Calu3 (cell line): ENCODE measurements at regions not wholly inside any gene's neighbourhood (a gene's known extent, or its start where the extent isn't known, plus 50 kb on each side); places are given as distances from the start of the nearest gene placed in this dataset.

Source experiments
- BruUV-seq: library from RNA; stranded (reverse); fragments of 400-500 nt; replicated peaks from 2 replicates; lab custom pipeline; 2021; lab: Mats Ljungman, UMichigan
- CTCF ChIA-PET: fragments of 300-600 bp; sonication (Branson Sonifier 250); formaldehyde crosslinking; loops from one replicate; lab custom pipeline; 2022; ENCODE audit warnings: antibody characterized with exemption; lab: Charles Lee
- DNase-seq: peaks from one replicate; pipeline ENCODE4 v3.0.0; 2022
- H3K27ac Mint-ChIP-seq: one replicate; pipeline ENCODE4 v1.8.0; 2022; ENCODE audit warnings: mixed read lengths; ENCODE audit not compliant: unreplicated experiment
- H3K27me3 Mint-ChIP-seq: one replicate; pipeline ENCODE4 v1.8.0; 2022; ENCODE audit warnings: mixed read lengths; ENCODE audit not compliant: unreplicated experiment
- H3K36me3 Mint-ChIP-seq: one replicate; pipeline ENCODE4 v1.8.0; 2022; ENCODE audit warnings: mild to moderate bottlenecking, moderate library complexity, mixed read lengths; ENCODE audit not compliant: insufficient read depth, unreplicated experiment
- H3K4me1 Mint-ChIP-seq: one replicate; pipeline ENCODE4 v1.8.0; 2022; ENCODE audit warnings: mild to moderate bottlenecking, low read depth, mixed read lengths; ENCODE audit not compliant: unreplicated experiment
- H3K4me3 Mint-ChIP-seq: one replicate; pipeline ENCODE4 v1.8.0; 2022; ENCODE audit warnings: mild to moderate bottlenecking, low read depth, moderate library complexity, mixed read lengths; ENCODE audit not compliant: unreplicated experiment
- H3K9me3 Mint-ChIP-seq: one replicate; pipeline ENCODE4 v1.8.0; 2022; ENCODE audit warnings: low read depth, mixed read lengths; ENCODE audit not compliant: unreplicated experiment
- intact Hi-C: fragments of 100-400 bp; cut with micrococcal nuclease; formaldehyde crosslinking; loops from one replicate; pipeline ENCODE4 v1.10.0; 2022; ENCODE audit not compliant: unreplicated experiment
- TF ChIP-seq, protein P1 (sequence below): fragments of 200-600 bp; IDR thresholded peaks from one replicate; pipeline ENCODE4 v1.8.0; 2022; ENCODE audit warnings: antibody characterized with exemption; ENCODE audit not compliant: unreplicated experiment

DNA sequence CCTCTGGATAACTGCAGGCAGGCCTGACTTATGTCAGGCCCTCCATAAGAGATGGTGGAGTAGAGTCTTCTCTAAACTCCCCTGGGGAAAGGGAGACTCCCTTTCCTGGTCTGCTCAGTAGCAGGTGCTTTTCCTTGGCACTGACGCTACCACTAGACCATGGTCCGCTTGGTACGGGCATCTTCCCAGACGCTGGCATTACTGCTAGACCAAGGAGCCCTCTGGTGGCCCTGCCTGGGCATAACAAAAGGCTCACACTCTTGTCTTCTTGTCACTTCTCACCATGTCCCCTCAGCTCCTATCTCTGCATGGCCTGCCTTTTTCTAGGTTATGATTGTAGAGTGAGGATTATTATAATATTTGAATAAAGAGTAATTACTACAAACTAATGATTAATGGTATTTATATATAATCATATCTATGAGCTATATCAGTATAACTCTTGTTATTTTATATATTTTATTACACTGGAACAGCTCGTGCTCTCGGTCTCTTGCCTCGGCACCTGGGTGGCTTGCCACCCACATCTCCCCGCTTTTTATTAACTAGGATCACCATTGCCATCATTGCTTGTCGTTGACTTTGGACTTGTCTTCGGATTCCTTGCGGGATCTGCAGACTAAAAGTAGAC lies 59.8 kb upstream of the ARL4D start:
- TF ChIP-seq, protein P1, sequence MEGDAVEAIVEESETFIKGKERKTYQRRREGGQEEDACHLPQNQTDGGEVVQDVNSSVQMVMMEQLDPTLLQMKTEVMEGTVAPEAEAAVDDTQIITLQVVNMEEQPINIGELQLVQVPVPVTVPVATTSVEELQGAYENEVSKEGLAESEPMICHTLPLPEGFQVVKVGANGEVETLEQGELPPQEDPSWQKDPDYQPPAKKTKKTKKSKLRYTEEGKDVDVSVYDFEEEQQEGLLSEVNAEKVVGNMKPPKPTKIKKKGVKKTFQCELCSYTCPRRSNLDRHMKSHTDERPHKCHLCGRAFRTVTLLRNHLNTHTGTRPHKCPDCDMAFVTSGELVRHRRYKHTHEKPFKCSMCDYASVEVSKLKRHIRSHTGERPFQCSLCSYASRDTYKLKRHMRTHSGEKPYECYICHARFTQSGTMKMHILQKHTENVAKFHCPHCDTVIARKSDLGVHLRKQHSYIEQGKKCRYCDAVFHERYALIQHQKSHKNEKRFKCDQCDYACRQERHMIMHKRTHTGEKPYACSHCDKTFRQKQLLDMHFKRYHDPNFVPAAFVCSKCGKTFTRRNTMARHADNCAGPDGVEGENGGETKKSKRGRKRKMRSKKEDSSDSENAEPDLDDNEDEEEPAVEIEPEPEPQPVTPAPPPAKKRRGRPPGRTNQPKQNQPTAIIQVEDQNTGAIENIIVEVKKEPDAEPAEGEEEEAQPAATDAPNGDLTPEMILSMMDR = peak; percentile 90
- peak; percentile 91 for DNase-seq
- Mint-ChIP-seq H3K36me3 (no peaks in the 10 kb centered on the region), H3K9me3 (no peaks in the 10 kb centered on the region), H3K4me3 (no peak overlapping the region), H3K4me1 (peaks cover 35% of the 10 kb centered on the region), H3K27ac (no peak overlapping the region), H3K27me3 (peaks cover 33% of the 10 kb centered on the region)
- CTCF ChIA-PET = interaction anchor here (0.6 to 3.0 kb wide), 10 partner anchors 11 to 315 kb away, joined by 3 to 18 read pairs (median 4); partner anchors contain the start of gene DHX8
- BruUV-seq = no TSS peak
- intact Hi-C loops = no loop called here

DNA sequence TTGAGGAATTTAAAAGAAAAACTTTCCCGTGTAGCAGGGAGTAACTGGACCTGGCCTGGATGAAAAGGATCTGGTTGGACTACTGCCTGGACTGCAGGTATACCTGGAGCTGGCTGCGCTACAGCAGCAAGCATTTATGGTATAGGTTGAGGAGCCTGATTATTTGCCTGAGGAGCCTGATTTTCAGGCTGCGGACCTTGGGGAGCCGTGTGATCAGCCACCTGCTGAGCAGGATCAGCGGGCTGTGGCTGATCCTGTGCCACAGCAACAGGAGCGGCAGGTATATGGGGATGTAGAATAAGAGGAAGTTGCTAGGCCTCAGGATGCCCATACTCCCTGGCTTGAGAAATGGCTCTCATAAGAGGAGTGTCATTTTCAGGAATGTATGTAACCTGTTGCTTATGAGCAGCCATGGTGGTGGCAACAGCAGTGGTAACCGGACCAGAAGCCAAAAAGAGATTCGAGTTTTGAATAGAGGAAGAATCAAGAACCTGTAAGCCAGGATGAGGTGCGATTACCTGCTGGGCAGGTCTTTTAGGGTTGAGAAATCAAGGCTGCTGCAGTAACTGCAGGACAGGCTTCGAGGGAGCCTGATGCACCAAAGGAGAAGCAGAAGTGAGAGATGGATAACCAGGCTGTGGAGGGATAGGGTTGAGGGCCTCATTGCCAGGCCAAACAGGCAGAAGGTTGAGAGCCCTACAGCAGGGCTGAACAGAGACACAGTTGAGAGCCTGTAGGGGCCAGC lies 60.9 kb upstream of the ARL4D start:
- Mint-ChIP-seq H3K36me3 (no peaks in the 10 kb centered on the region), H3K9me3 (no peaks in the 10 kb centered on the region), H3K4me3 (no peak overlapping the region), H3K27ac (no peak overlapping the region), H3K4me1 (peaks cover 42% of the 10 kb centered on the region), H3K27me3 (peaks cover 23% of the 10 kb centered on the region)
- TF ChIP-seq, protein P1 = no peak
- CTCF ChIA-PET = interaction anchor here (1.6 to 3.0 kb wide), 2 partner anchors 10 to 23 kb away, joined by 4 to 9 read pairs; no protein-coding TSS in a partner anchor
- intact Hi-C loops = no loop called here
- DNase-seq = no peak
- BruUV-seq = no TSS peak

DNA sequence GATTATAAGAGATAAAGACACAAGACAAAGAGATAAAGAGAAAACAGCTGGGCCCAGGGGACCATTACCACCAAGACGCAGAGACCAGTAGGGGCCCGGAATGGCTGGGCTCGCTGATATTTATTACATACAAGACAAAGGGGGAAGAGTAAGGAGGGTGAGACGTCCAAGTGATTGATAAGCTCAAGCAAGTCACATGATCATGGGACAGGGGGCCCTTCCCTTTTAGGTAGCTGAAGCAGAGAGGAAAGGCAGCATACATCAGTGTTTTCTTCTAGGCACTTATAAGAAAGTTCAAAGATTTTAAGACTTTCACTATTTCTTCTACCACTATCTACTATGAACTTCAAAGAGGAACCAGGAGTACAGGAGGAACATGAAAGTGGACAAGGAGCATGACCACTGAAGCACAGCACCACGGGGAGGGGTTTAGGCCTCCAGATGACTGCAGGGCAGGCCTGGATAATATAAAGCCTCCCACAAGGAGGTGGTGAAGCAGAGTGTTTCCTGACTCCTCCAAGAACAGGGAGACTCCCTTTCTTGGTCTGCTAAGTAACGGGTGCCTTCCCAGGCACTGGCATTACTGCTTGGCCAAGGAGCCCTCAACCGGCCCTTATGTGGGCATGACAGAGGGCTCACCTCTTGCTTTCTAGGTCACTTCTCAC lies 63.9 kb upstream of the ARL4D start:
- H3K4me3 Mint-ChIP-seq = no peak overlapping the region
- TF ChIP-seq, protein P1 = no peak
- no TSS peak for BruUV-seq
- intact Hi-C loops = no loop called here
- DNase-seq = no peak
- no peaks in the 10 kb centered on the region for H3K36me3 Mint-ChIP-seq
- no peak overlapping the region for H3K27ac Mint-ChIP-seq
- CTCF ChIA-PET = interaction anchor here (0.6 to 1.2 kb wide), 5 partner anchors 26 to 1753 kb away, joined by 3 to 6 read pairs (median 3); partner anchors contain the start of gene RPL27
- peaks cover 16% of the 10 kb centered on the region for H3K27me3 Mint-ChIP-seq
- peaks cover 37% of the 10 kb centered on the region for H3K4me1 Mint-ChIP-seq
- H3K9me3 Mint-ChIP-seq = no peaks in the 10 kb centered on the region

DNA sequence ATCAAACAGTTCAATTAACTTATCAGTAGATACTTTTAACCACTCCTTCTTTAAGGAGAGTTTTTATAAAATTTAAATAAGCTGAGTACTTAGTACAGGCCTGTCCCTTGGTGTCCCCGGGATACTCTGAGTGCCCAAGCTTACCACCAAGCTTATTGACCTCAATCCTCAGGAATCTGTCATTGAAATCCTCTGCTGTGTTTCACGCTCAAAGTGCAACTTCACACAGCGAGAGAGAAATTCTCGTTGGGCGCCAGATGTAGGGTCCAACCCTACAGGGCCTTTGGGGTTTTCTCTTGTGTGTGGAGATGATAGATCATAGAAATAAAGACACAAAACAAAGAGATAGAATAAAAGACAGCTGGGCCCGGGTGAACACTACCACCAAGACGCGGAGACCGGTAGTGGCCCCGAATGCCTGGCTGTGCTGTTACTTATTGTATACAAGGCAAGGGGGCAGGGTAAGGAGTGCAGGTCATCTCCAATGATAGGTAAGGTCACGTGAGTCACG lies 65.3 kb upstream of the ARL4D start:
- Mint-ChIP-seq H3K27me3 (peaks cover 29% of the 10 kb centered on the region), H3K9me3 (no peaks in the 10 kb centered on the region), H3K36me3 (no peaks in the 10 kb centered on the region), H3K4me1 (peaks cover 37% of the 10 kb centered on the region), H3K27ac (no peak overlapping the region), H3K4me3 (peak overlapping the region; percentile 2)
- CTCF ChIA-PET = interaction anchor here (0.9 to 1.2 kb wide), 3 partner anchors 27 to 316 kb away, joined by 3 to 6 read pairs (median 4); partner anchors contain the start of gene DHX8
- TF ChIP-seq, protein P1 = no peak
- intact Hi-C loops = no loop called here
- no peak for DNase-seq
- no TSS peak for BruUV-seq
